IPS-NIHi7 (cell line): ENCODE measurements at regions not wholly inside any gene's neighbourhood (a gene's known extent, or its start where the extent isn't known, plus 50 kb on each side); places are given as distances from the start of the nearest gene placed in this dataset.

Experiments
- DNase-seq: peaks from one replicate; pipeline ENCODE4 v3.0.0; 2012; ENCODE audit warnings: mixed read lengths; ENCODE audit errors: extremely low spot score

DNA sequence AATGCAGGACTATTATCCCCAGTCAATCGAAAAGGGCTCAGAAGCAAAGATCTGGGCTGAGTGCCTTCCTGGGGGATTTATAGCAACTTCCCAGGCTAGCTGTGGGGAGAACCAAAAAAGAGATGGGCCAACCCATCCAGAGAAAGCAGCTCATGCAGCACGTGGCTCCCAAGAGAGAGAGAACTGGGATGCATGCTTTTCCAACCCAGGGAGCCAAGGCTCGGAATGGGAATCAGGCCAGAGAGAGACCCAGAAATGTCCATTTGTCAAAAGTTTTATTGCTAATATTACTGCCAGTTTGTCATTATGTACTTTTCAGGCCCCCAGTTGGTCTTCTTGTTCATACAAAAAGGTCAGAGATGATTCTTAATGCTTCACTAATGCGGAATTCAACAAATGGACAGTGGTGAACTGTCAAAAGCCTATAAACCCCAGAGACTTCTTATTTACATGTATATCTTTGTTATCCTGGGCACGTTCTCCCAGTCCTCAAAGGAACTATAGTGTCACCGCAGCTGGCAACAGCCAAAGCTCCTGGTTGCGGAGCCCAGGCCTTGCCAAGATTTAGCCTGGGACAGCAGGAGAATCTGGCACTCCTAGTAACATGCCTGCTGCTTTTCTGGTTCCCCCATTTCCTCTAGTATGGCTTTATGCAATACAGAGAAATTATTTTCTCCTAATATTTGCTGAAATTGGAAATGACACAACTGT, 139.1 kb upstream of the POU3F2 start:
- DNase-seq, result no peak

DNA sequence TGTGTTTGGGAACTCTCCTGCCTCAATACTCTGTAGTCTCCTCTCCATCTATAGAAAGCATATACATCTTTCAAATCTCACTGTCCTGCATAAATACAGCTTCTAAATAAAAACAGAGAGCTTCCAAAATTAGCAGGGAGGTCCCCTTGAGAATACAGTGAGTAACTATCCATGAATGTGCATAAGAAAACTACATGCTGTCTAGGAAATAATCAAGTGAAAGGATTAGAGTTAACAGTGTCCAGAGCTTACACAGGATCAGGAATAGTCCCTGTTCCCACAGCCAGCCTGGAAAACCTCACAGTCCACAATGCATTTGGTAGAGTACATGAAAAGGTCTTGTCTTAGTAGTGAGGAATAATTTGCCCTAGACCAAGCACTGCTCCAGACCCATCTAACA, 123.0 kb upstream of the POU3F2 start:
- DNase-seq, result no peak

DNA sequence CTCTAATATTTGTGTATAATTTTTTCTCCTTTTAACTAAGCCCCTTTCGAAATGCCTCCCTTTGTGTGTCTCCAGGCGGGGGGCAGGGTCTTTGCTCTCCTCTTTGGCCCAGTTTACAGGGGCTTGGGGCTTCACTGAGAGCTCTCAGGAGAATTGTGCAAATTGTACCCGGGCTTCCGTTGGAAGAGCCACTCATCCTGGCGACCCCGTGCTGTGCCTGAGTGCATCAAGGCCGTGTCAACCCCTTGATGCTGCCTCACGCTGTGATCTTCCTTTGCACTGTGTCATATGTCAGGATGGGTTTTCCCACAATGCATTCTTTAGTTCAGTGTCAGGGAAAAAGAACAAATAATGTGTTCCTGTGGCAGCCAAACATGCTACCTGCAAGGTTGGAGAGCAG, 118.0 kb upstream of the POU3F2 start:
- DNase-seq, result peak; percentile 41

- no peak for DNase-seq
These were observed 117.0 kb upstream of the POU3F2 start for GRCh38 chr6:98717322-98717877.

GRCh38 chr6:98717988-98718387, 116.4 kb upstream of the POU3F2 start:
- DNase-seq, result no peak

- peak; percentile 24 for DNase-seq
These were observed 109.8 kb upstream of the POU3F2 start for GRCh38 chr6:98724537-98724936.

DNA sequence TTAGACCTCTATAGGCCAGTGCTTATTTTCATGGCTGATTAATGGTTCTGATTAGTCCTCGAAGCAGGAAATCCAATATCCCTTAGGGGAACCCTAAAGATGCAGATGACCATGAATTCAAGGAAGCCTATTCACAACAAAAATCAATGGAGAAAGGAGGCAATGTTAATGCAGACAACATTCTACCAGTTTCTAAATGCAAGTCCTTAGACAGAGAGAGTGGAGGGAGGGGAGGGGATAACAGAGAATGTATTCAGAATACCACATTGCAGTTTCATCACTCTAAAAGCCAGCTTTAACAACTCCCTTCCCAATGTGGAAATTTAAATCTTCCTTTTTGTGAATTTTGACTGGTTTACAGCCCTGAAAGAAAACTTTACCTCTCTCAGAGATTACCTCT, 87.1 kb upstream of the POU3F2 start:
- DNase-seq, result no peak

DNA sequence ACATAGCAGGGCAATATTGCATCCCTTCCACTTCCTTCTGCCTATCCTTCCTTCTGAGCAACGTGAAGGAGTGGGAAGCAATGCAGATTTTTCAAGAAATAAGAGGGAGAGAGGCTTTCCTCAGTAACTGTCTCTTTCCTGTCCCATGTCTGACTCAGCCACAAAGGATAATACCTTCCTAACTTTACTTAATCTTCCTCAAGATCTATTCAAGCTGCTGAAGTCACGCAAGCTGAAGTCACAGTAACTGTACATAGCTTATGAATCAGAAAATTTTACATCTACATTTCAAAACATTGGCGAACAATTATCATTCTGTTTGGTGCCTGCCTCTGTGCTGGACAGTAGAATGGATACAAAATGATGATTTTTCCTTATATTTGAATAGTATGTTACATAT, 86.4 kb upstream of the POU3F2 start:
- DNase-seq, result no peak

- DNase-seq, result no peak
These were observed 74.9 kb upstream of the POU3F2 start for GRCh38 chr6:98759459-98759858.

DNA sequence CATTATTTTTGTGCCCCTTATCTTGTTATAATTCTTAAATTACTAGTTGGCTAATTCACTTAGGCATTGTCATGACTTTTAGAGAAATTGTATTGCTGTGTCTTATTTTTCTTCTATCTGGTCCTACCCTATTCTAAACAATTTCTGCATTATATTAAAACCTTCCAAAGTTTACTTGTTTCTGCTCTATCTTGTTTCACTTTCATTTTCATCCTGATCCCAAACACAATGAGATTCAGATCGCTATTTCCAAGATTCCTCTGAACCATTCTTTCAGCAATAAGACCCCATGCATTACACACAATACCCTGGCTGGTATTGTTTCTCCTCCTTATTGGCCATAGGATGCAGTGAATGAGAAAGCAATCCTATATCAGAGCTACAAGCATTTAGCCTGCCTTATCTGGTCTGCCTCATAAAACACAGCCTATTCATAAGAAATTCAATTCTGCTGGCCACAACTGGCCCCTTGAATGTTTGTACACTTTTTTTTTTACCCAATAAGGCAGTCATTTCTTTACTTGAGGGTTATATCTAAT, 69.9 kb upstream of the POU3F2 start:
- DNase-seq, result no peak

DNA sequence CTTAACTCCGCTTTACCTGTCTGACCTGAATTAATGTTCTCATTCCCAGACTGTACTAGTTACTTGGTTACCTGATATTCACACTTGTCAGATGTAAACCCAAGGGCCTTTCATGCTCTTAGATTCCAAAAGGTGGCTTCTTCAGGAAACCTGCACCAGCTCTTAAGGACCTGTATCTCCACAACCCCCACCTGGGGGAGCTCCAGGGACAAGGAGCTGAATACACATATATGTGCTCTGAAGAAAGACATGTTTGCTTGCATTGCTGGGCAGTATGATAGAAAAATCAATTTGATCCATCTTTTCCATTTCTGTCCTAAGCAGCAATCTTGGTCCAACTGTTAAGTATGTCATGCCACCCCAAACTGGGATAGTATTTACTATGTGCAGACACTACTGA, 64.8 kb upstream of the POU3F2 start:
- DNase-seq, result peak; percentile 58

DNA sequence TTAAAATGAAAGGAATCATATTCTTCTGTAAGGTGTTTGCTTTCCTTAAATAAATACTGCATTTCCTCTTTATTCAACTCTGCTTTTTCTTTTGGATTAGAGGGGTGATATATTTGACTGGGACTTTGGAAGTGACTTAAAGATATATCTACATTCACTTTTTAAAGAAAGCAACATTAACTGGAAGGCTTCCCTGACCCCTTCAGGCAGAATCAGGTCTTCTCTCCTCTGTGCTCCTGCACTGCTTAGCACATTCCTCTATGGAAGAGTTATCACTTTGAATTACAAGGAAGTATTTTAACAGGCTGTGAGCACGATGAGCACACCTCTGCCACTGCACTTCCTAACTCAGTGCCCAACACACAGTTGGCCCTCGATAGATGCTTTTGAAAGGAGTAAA, 59.2 kb upstream of the POU3F2 start:
- peak; percentile 26 for DNase-seq

GRCh38 chr6:98777762-98778161, 56.6 kb upstream of the POU3F2 start:
- no peak for DNase-seq

- DNase-seq, result no peak
These were observed 54.8 kb upstream of the POU3F2 start for GRCh38 chr6:98779618-98780017.

DNA sequence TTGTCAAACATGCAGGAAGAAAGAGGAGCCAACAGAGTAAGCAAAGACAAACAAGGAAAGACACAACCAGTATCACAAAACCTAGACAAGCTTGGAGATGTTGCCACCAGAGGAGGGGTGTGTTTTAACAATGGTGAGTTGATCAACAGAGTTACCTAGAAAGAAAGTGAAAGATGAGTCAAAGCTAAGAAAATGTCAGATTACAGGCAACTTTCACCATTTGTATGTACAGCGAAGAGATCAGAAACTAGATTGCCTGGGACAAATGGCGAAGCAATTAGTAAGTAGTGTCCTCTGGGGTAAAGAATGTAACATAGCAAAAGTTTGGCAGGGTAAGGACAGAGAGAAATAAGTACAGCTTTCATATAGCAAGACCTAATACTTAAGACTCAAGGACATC, 51.6 kb upstream of the POU3F2 start:
- no peak for DNase-seq

DNA sequence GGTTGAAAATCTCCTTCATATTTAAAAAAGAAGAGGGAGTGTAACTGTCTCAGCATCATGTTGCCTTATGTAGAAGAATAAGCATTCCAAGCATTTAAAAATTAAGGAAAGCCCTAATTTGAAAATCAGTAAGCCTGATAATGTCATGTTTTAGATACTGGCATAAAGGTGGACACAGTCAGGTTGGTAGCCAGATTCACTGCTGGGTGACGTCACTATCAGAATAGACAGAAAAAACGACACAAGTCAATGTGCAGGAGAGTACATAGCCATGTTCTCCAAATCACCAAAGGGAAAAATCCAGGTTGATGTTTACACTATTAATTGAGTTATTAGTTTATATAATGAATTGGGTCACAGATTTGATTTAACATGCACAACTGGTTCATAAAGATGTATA, 50.8 kb upstream of the POU3F2 start:
- DNase-seq, result no peak
